Activated CD4-positive, alpha-beta T cell treated with anti-CD3 and anti-CD28 coated beads, Interleukin-2, amount 10 ng/mL, durations not matched to agents 7 days and 5 days (primary cell): ENCODE measurements at regions not wholly inside any gene's neighbourhood (a gene's known extent, or its start where the extent isn't known, plus 50 kb on each side); places are given as distances from the start of the nearest gene placed in this dataset.

Experiments
- CTCF ChIA-PET: fragments of 350-600 bp; sonication (Branson Sonifier 250); formaldehyde crosslinking; loops from one replicate; lab custom pipeline; 2021; ENCODE audit warnings: antibody characterized with exemption; lab: Charles Lee
- POLR2A ChIA-PET: fragments of 350-600 bp; sonication (Branson Sonifier 250); formaldehyde crosslinking; loops from one replicate; lab custom pipeline; 2021; ENCODE audit warnings: antibody characterized with exemption; lab: Charles Lee
- DNase-seq: peaks from one replicate; pipeline ENCODE4 v3.0.0-alpha.2; 2020
- H3K27ac Mint-ChIP-seq: one replicate; pipeline ENCODE4 v1.8.0; 2021; ENCODE audit warnings: mild to moderate bottlenecking, moderate library complexity, mixed read lengths
- H3K27me3 Mint-ChIP-seq: one replicate; pipeline ENCODE4 v1.8.0; 2021; ENCODE audit warnings: mixed read lengths
- H3K36me3 Mint-ChIP-seq: one replicate; pipeline ENCODE4 v1.8.0; 2021; ENCODE audit warnings: low read depth, mixed read lengths
- H3K4me1 Mint-ChIP-seq: one replicate; pipeline ENCODE4 v1.8.0; 2021; ENCODE audit warnings: mixed read lengths
- H3K4me3 Mint-ChIP-seq: one replicate; pipeline ENCODE4 v1.8.0; 2021; ENCODE audit warnings: mild to moderate bottlenecking, moderate library complexity, mixed read lengths
- H3K9me3 Mint-ChIP-seq: one replicate; pipeline ENCODE4 v1.8.0; 2021; ENCODE audit warnings: mixed read lengths

GRCh38 chr5:40029711-40030495 is 605.1 kb upstream of the DAB2 start:
- Mint-ChIP-seq H3K27ac (no peak overlapping the region), H3K4me3 (no peak overlapping the region), H3K9me3 (peaks cover 9% of the 10 kb centered on the region), H3K27me3 (peaks cover 2% of the 10 kb centered on the region), H3K4me1 (peaks cover 5% of the 10 kb centered on the region), H3K36me3 (no peaks in the 10 kb centered on the region)
- ChIA-PET CTCF (interaction anchor here (1.3 kb wide), 1 partner anchor 14 kb away, joined by 3 read pairs; no protein-coding TSS in a partner anchor), POLR2A (no interaction called here)
- no peak for DNase-seq

- H3K27me3 Mint-ChIP-seq = peaks cover 2% of the 10 kb centered on the region
- H3K4me1 Mint-ChIP-seq = no peaks in the 10 kb centered on the region
- no peak overlapping the region for H3K27ac Mint-ChIP-seq
- no peaks in the 10 kb centered on the region for H3K36me3 Mint-ChIP-seq
- no peak overlapping the region for H3K4me3 Mint-ChIP-seq
- DNase-seq = no peak
- POLR2A ChIA-PET = no interaction called here
- CTCF ChIA-PET = interaction anchor here (0.7 kb wide), 1 partner anchor 202 kb away, joined by 3 read pairs; no protein-coding TSS in a partner anchor
- peaks cover 14% of the 10 kb centered on the region for H3K9me3 Mint-ChIP-seq
These were observed 602.6 kb upstream of the DAB2 start for GRCh38 chr5:40027400-40027799.

DNA sequence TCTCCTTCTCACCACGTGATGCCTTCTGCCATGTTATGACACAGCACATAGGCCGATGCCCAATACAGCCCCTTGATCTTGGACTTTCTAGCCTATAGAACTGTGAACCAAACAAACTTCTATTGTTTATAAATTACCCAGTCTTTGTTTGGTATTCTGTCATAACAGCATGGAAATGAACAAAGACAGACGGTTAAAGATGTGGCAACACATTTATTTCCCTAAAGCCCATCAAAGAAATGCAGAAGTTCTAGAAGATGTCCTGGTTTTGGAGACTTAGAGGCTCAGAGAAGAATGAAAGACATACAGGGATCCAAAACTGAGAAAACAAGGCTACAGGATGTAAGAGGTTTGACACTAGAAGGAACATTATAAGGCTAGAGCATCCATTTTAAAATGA is 600.8 kb upstream of the DAB2 start:
- peaks cover 2% of the 10 kb centered on the region for H3K27me3 Mint-ChIP-seq

GRCh38 chr5:40022057-40022456 is 597.3 kb upstream of the DAB2 start:
- ChIA-PET CTCF (no interaction called here), POLR2A (no interaction called here)
- Mint-ChIP-seq H3K4me1 (no peaks in the 10 kb centered on the region), H3K27me3 (peaks cover 4% of the 10 kb centered on the region), H3K27ac (no peak overlapping the region), H3K36me3 (no peaks in the 10 kb centered on the region), H3K9me3 (peaks cover 12% of the 10 kb centered on the region), H3K4me3 (no peak overlapping the region)
- DNase-seq = no peak

More for the DNA sequence above, 600.8 kb upstream of the DAB2 start:
- no peak for DNase-seq
- Mint-ChIP-seq H3K27ac (no peak overlapping the region), H3K4me1 (no peaks in the 10 kb centered on the region), H3K36me3 (no peaks in the 10 kb centered on the region), H3K9me3 (peaks cover 10% of the 10 kb centered on the region), H3K4me3 (no peak overlapping the region)
- CTCF ChIA-PET = no interaction called here
- POLR2A ChIA-PET = no interaction called here

GRCh38 chr5:40021007-40021406 is 596.2 kb upstream of the DAB2 start:
- H3K27ac Mint-ChIP-seq = no peak overlapping the region
- CTCF ChIA-PET = no interaction called here
- H3K4me1 Mint-ChIP-seq = no peaks in the 10 kb centered on the region
- DNase-seq = no peak
- H3K36me3 Mint-ChIP-seq = no peaks in the 10 kb centered on the region
- H3K4me3 Mint-ChIP-seq = no peak overlapping the region
- POLR2A ChIA-PET = no interaction called here
- H3K9me3 Mint-ChIP-seq = peaks cover 12% of the 10 kb centered on the region
- peaks cover 4% of the 10 kb centered on the region for H3K27me3 Mint-ChIP-seq

DNA sequence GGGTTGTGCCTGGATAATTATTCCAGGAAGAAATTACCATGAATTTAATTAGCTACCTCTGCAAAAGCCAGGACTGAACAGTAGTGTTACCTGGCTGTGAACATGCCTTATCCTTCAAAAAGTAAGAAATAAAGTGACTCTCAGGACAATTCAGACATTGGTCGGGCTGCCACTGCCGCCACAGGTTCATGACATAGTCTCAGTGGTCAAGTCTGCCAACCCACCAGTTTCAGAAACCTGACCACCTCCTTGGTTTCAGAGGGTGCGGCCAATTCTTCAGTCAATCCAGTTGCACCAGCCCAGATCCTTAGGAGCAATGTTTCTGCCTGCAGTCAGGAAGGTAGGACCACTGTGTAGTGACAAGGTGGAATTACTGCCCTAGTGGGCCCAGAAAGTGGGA is 593.1 kb upstream of the DAB2 start:
- no peak overlapping the region for H3K4me3 Mint-ChIP-seq
- H3K4me1 Mint-ChIP-seq = no peaks in the 10 kb centered on the region
- peaks cover 6% of the 10 kb centered on the region for H3K9me3 Mint-ChIP-seq
- peaks cover 4% of the 10 kb centered on the region for H3K27me3 Mint-ChIP-seq
- no peaks in the 10 kb centered on the region for H3K36me3 Mint-ChIP-seq
- H3K27ac Mint-ChIP-seq = no peak overlapping the region
- ChIA-PET POLR2A (no interaction called here), CTCF (no interaction called here)
- DNase-seq = no peak

- ChIA-PET POLR2A (no interaction called here), CTCF (no interaction called here)
- H3K4me3 Mint-ChIP-seq = no peak overlapping the region
These were observed 592.4 kb upstream of the DAB2 start for GRCh38 chr5:40017135-40017534.

GRCh38 chr5:40010436-40010835 is 585.7 kb upstream of the DAB2 start:
- Mint-ChIP-seq H3K36me3 (no peaks in the 10 kb centered on the region), H3K4me3 (no peak overlapping the region), H3K27ac (no peak overlapping the region), H3K27me3 (peaks cover 9% of the 10 kb centered on the region), H3K4me1 (no peaks in the 10 kb centered on the region), H3K9me3 (peaks cover 13% of the 10 kb centered on the region)
- DNase-seq = no peak
- CTCF ChIA-PET = no interaction called here
- POLR2A ChIA-PET = no interaction called here

More at GRCh38 chr5:40017135-40017534, 592.4 kb upstream of the DAB2 start:
- Mint-ChIP-seq H3K4me1 (no peaks in the 10 kb centered on the region), H3K9me3 (peaks cover 6% of the 10 kb centered on the region), H3K27me3 (peaks cover 4% of the 10 kb centered on the region), H3K27ac (no peak overlapping the region), H3K36me3 (no peaks in the 10 kb centered on the region)
- DNase-seq = no peak

DNA sequence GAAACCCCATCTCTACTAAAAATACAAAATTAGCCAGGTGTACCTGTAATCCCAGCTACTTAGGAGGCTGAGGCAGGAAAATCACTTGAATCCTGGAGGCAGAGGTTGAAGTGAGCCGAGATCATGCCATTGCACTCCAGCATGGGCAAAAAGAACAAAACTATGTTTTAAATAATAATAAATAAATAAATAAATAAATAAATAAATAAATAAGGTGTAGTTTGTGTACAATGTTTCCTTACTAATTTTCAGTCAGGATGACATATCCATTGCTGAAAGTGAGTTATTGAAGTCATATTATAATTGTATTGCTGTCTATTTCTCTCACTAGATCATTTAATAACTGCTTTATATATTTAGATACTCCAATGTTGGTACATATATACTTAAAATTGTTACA is 581.5 kb upstream of the DAB2 start:
- POLR2A ChIA-PET = no interaction called here
- CTCF ChIA-PET = no interaction called here
- no peaks in the 10 kb centered on the region for H3K36me3 Mint-ChIP-seq
- H3K4me3 Mint-ChIP-seq = no peak overlapping the region
- no peaks in the 10 kb centered on the region for H3K4me1 Mint-ChIP-seq
- DNase-seq = no peak
- no peak overlapping the region for H3K27ac Mint-ChIP-seq
- H3K27me3 Mint-ChIP-seq = peaks cover 11% of the 10 kb centered on the region
- peaks cover 15% of the 10 kb centered on the region for H3K9me3 Mint-ChIP-seq

GRCh38 chr5:40001796-40002195 is 577.0 kb upstream of the DAB2 start:
- Mint-ChIP-seq H3K4me3 (no peak overlapping the region), H3K4me1 (no peaks in the 10 kb centered on the region), H3K9me3 (peaks cover 3% of the 10 kb centered on the region), H3K36me3 (no peaks in the 10 kb centered on the region), H3K27ac (no peak overlapping the region), H3K27me3 (peaks cover 9% of the 10 kb centered on the region)
- ChIA-PET CTCF (no interaction called here), POLR2A (no interaction called here)
- no peak for DNase-seq

GRCh38 chr5:39998518-39998917 is 573.7 kb upstream of the DAB2 start:
- no peaks in the 10 kb centered on the region for H3K9me3 Mint-ChIP-seq
- POLR2A ChIA-PET = no interaction called here

GRCh38 chr5:39995990-39996389 is 571.2 kb upstream of the DAB2 start:
- Mint-ChIP-seq H3K27me3 (peaks cover 17% of the 10 kb centered on the region), H3K9me3 (no peaks in the 10 kb centered on the region), H3K36me3 (no peaks in the 10 kb centered on the region), H3K4me3 (no peak overlapping the region), H3K4me1 (no peaks in the 10 kb centered on the region), H3K27ac (no peak overlapping the region)
- CTCF ChIA-PET = no interaction called here
- DNase-seq = no peak
- POLR2A ChIA-PET = no interaction called here

More at GRCh38 chr5:39998518-39998917, 573.7 kb upstream of the DAB2 start:
- H3K4me3 Mint-ChIP-seq = no peak overlapping the region
- DNase-seq = no peak
- peaks cover 10% of the 10 kb centered on the region for H3K27me3 Mint-ChIP-seq
- CTCF ChIA-PET = interaction anchor here (0.8 kb wide), 1 partner anchor 10 kb away, joined by 3 read pairs; no protein-coding TSS in a partner anchor
- H3K4me1 Mint-ChIP-seq = no peaks in the 10 kb centered on the region
- H3K36me3 Mint-ChIP-seq = no peaks in the 10 kb centered on the region
- no peak overlapping the region for H3K27ac Mint-ChIP-seq

DNA sequence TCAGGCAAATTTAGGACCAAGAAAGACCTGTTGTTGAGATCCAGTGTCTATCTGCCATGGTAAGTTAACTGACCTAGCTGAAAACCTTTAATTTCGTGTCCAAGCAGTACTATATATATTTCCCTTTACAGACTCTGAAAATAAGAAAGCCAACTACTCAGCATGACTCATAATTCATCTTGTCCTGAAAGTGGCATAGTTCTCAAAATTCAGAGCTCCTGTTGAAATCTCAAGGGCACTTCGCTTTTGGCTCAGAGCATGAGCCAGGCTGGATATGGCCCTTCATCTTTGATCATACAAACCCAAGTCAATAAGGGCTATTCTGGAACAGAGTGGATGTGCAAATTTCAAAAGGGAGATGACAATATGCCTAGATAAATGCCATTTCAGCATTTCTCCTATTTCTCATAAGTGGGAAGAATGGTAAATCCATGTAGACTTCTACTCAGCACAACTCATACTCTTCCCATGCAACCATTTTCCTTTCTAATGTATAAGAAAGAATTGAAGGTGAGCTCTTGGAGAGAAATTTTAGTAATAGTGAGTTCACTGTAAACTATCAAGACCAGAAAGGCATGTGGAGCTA is 567.9 kb upstream of the DAB2 start:
- ChIA-PET POLR2A (no interaction called here), CTCF (no interaction called here)
- Mint-ChIP-seq H3K9me3 (no peaks in the 10 kb centered on the region), H3K27ac (no peak overlapping the region), H3K4me3 (no peak overlapping the region), H3K36me3 (no peaks in the 10 kb centered on the region), H3K4me1 (no peaks in the 10 kb centered on the region), H3K27me3 (peaks cover 12% of the 10 kb centered on the region)
- no peak for DNase-seq
